ENCODE measurements at regions not wholly inside any gene's neighbourhood (a gene's known extent, or its start where the extent isn't known, plus 50 kb on each side); places are given as distances from the start of the nearest gene placed in this dataset.

- Mint-ChIP-seq H3K27ac (no peak overlapping the region), H3K36me3 (ENCODE audit: low read depth) (no peaks in the 10 kb centered on the region), H3K4me3 (no peak overlapping the region), H3K27me3 (ENCODE audit: low read depth) (peaks cover 3% of the 10 kb centered on the region), H3K4me1 (ENCODE audit: low read depth) (no peaks in the 10 kb centered on the region), H3K9me3 (no peaks in the 10 kb centered on the region)
Measured at GRCh38 chr7:35581605-35582210, 113.2 kb downstream of the HERPUD2 start.

GRCh38 chr7:35576031-35576573, 118.8 kb downstream of the HERPUD2 start:
- Mint-ChIP-seq H3K9me3 (no peaks in the 10 kb centered on the region), H3K27ac (no peak overlapping the region), H3K4me3 (no peak overlapping the region), H3K27me3 (ENCODE audit: low read depth) (no peaks in the 10 kb centered on the region), H3K4me1 (ENCODE audit: low read depth) (no peaks in the 10 kb centered on the region), H3K36me3 (ENCODE audit: low read depth) (no peaks in the 10 kb centered on the region)

- no peaks in the 10 kb centered on the region for H3K36me3 Mint-ChIP-seq (ENCODE audit: low read depth)
- H3K4me1 Mint-ChIP-seq (ENCODE audit: low read depth): no peaks in the 10 kb centered on the region
- no peak overlapping the region for H3K4me3 Mint-ChIP-seq
Measured at GRCh38 chr7:35571611-35572240, 123.2 kb downstream of the HERPUD2 start.

GRCh38 chr7:35570937-35571336, 124.0 kb downstream of the HERPUD2 start:
- H3K36me3 Mint-ChIP-seq (ENCODE audit: low read depth): no peaks in the 10 kb centered on the region
- no peak overlapping the region for H3K27ac Mint-ChIP-seq
- no peaks in the 10 kb centered on the region for H3K9me3 Mint-ChIP-seq
- H3K4me1 Mint-ChIP-seq (ENCODE audit: low read depth): no peaks in the 10 kb centered on the region
- peaks cover 3% of the 10 kb centered on the region for H3K27me3 Mint-ChIP-seq (ENCODE audit: low read depth)
- H3K4me3 Mint-ChIP-seq: no peak overlapping the region

More at GRCh38 chr7:35571611-35572240, 123.2 kb downstream of the HERPUD2 start:
- Mint-ChIP-seq H3K27ac (no peak overlapping the region), H3K9me3 (no peaks in the 10 kb centered on the region), H3K27me3 (ENCODE audit: low read depth) (peaks cover 3% of the 10 kb centered on the region)

GRCh38 chr7:35565927-35566326, 129.0 kb downstream of the HERPUD2 start:
- H3K27me3 Mint-ChIP-seq (ENCODE audit: low read depth): peaks cover 23% of the 10 kb centered on the region
- no peaks in the 10 kb centered on the region for H3K4me1 Mint-ChIP-seq (ENCODE audit: low read depth)
- no peak overlapping the region for H3K27ac Mint-ChIP-seq
- no peaks in the 10 kb centered on the region for H3K9me3 Mint-ChIP-seq
- H3K36me3 Mint-ChIP-seq (ENCODE audit: low read depth): no peaks in the 10 kb centered on the region
- no peak overlapping the region for H3K4me3 Mint-ChIP-seq

- Mint-ChIP-seq H3K27me3 (ENCODE audit: low read depth) (peaks cover 15% of the 10 kb centered on the region), H3K4me1 (ENCODE audit: low read depth) (no peaks in the 10 kb centered on the region)
Measured at GRCh38 chr7:35558841-35559240, 136.1 kb downstream of the HERPUD2 start.

GRCh38 chr7:35556515-35557471, 138.1 kb downstream of the HERPUD2 start:
- H3K9me3 Mint-ChIP-seq: no peaks in the 10 kb centered on the region
- H3K4me3 Mint-ChIP-seq: no peak overlapping the region
- H3K27ac Mint-ChIP-seq: no peak overlapping the region
- peaks cover 7% of the 10 kb centered on the region for H3K27me3 Mint-ChIP-seq (ENCODE audit: low read depth)
- no peaks in the 10 kb centered on the region for H3K36me3 Mint-ChIP-seq (ENCODE audit: low read depth)
- H3K4me1 Mint-ChIP-seq (ENCODE audit: low read depth): no peaks in the 10 kb centered on the region

More at GRCh38 chr7:35558841-35559240, 136.1 kb downstream of the HERPUD2 start:
- no peaks in the 10 kb centered on the region for H3K36me3 Mint-ChIP-seq (ENCODE audit: low read depth)
- no peaks in the 10 kb centered on the region for H3K9me3 Mint-ChIP-seq
- H3K27ac Mint-ChIP-seq: no peak overlapping the region
- no peak overlapping the region for H3K4me3 Mint-ChIP-seq

GRCh38 chr7:35555934-35556333, 139.0 kb downstream of the HERPUD2 start:
- no peak overlapping the region for H3K27ac Mint-ChIP-seq
- no peaks in the 10 kb centered on the region for H3K36me3 Mint-ChIP-seq (ENCODE audit: low read depth)

GRCh38 chr7:35555386-35555785, 139.5 kb downstream of the HERPUD2 start:
- Mint-ChIP-seq H3K4me1 (ENCODE audit: low read depth) (no peaks in the 10 kb centered on the region), H3K4me3 (no peak overlapping the region), H3K9me3 (no peaks in the 10 kb centered on the region), H3K27me3 (ENCODE audit: low read depth) (peaks cover 7% of the 10 kb centered on the region), H3K27ac (no peak overlapping the region), H3K36me3 (ENCODE audit: low read depth) (no peaks in the 10 kb centered on the region)

More at GRCh38 chr7:35555934-35556333, 139.0 kb downstream of the HERPUD2 start:
- no peaks in the 10 kb centered on the region for H3K9me3 Mint-ChIP-seq
- H3K27me3 Mint-ChIP-seq (ENCODE audit: low read depth): peaks cover 7% of the 10 kb centered on the region
- no peaks in the 10 kb centered on the region for H3K4me1 Mint-ChIP-seq (ENCODE audit: low read depth)
- no peak overlapping the region for H3K4me3 Mint-ChIP-seq

GRCh38 chr7:35553519-35553918, 141.4 kb downstream of the HERPUD2 start:
- Mint-ChIP-seq H3K9me3 (no peaks in the 10 kb centered on the region), H3K4me1 (ENCODE audit: low read depth) (no peaks in the 10 kb centered on the region), H3K27me3 (ENCODE audit: low read depth) (peaks cover 7% of the 10 kb centered on the region), H3K36me3 (ENCODE audit: low read depth) (no peaks in the 10 kb centered on the region), H3K4me3 (no peak overlapping the region), H3K27ac (no peak overlapping the region)

- Mint-ChIP-seq H3K4me1 (ENCODE audit: low read depth) (no peaks in the 10 kb centered on the region), H3K4me3 (no peak overlapping the region), H3K27ac (no peak overlapping the region), H3K36me3 (ENCODE audit: low read depth) (no peaks in the 10 kb centered on the region), H3K27me3 (ENCODE audit: low read depth) (peaks cover 7% of the 10 kb centered on the region), H3K9me3 (no peaks in the 10 kb centered on the region)
Measured at GRCh38 chr7:35552691-35553090, 142.2 kb downstream of the HERPUD2 start.

GRCh38 chr7:35551321-35552081, 143.4 kb downstream of the HERPUD2 start:
- H3K9me3 Mint-ChIP-seq: no peaks in the 10 kb centered on the region
- H3K27ac Mint-ChIP-seq: no peak overlapping the region
- peaks cover 7% of the 10 kb centered on the region for H3K27me3 Mint-ChIP-seq (ENCODE audit: low read depth)
- no peaks in the 10 kb centered on the region for H3K4me1 Mint-ChIP-seq (ENCODE audit: low read depth)
- no peak overlapping the region for H3K4me3 Mint-ChIP-seq
- H3K36me3 Mint-ChIP-seq (ENCODE audit: low read depth): no peaks in the 10 kb centered on the region

GRCh38 chr7:35550831-35551230, 144.1 kb downstream of the HERPUD2 start:
- H3K27me3 Mint-ChIP-seq (ENCODE audit: low read depth): peaks cover 7% of the 10 kb centered on the region
- no peaks in the 10 kb centered on the region for H3K4me1 Mint-ChIP-seq (ENCODE audit: low read depth)
- no peak overlapping the region for H3K27ac Mint-ChIP-seq
- no peaks in the 10 kb centered on the region for H3K9me3 Mint-ChIP-seq
- no peaks in the 10 kb centered on the region for H3K36me3 Mint-ChIP-seq (ENCODE audit: low read depth)
- no peak overlapping the region for H3K4me3 Mint-ChIP-seq

- Mint-ChIP-seq H3K4me3 (no peak overlapping the region), H3K27ac (no peak overlapping the region), H3K4me1 (ENCODE audit: low read depth) (no peaks in the 10 kb centered on the region), H3K27me3 (ENCODE audit: low read depth) (peaks cover 7% of the 10 kb centered on the region), H3K36me3 (ENCODE audit: low read depth) (no peaks in the 10 kb centered on the region), H3K9me3 (no peaks in the 10 kb centered on the region)
Measured at GRCh38 chr7:35549781-35550180, 145.2 kb downstream of the HERPUD2 start.

All from T-helper 1 cell treated with Interleukin-12 subunit alpha and Interleukin-12 subunit beta and Interleukin-4 antibody, amounts not matched to agents 30 μg/mL and 1 μg/mL, for 36 hours (primary cell).